Osteoblast (primary cell): ENCODE measurements at regions not wholly inside any gene's neighbourhood (a gene's known extent, or its start where the extent isn't known, plus 50 kb on each side); places are given as distances from the start of the nearest gene placed in this dataset.
A peak's percentile ranks its signal among the peaks of the same experiment; 100 is the strongest.

Experiments
- DNase-seq: peaks from one replicate; pipeline ENCODE4 v3.0.0; 2011; ENCODE audit warnings: low spot score, mixed read lengths; ENCODE audit not compliant: insufficient read length; ENCODE audit errors: missing footprints
- H2AFZ ChIP-seq: 2 replicates; pipeline ENCODE4 v1.6.0; 2011; ENCODE audit warnings: mild to moderate bottlenecking, low read length
- H3K27ac ChIP-seq: 2 replicates; pipeline ENCODE4 v1.5.1; 2011; ENCODE audit warnings: mild to moderate bottlenecking, low read depth, low read length, moderate library complexity
- H3K27me3 ChIP-seq: 2 replicates; pipeline ENCODE4 v1.6.0; 2012; ENCODE audit warnings: mild to moderate bottlenecking, control low read depth, inconsistent platforms, low read length, moderate library complexity; ENCODE audit not compliant: insufficient read depth
- H3K36me3 ChIP-seq: 2 replicates; pipeline ENCODE4 v1.5.1; 2011; ENCODE audit warnings: mild to moderate bottlenecking, low read length, control low read depth, moderate library complexity; ENCODE audit not compliant: insufficient read depth
- H3K4me1 ChIP-seq: 2 replicates; pipeline ENCODE4 v1.5.1; 2011; ENCODE audit warnings: mild to moderate bottlenecking, low read length, control low read depth, moderate library complexity; ENCODE audit not compliant: insufficient read depth
- H3K4me2 ChIP-seq: 2 replicates; pipeline ENCODE4 v1.6.0; 2011; ENCODE audit warnings: mild to moderate bottlenecking, low read length; ENCODE audit not compliant: insufficient read depth
- H3K4me3 ChIP-seq: fragments of 200-600 bp; sonication (generic); 3 replicates; pipeline ENCODE4 v1.5.1; 2012; ENCODE audit warnings: mild to moderate bottlenecking, low read length, inconsistent platforms; ENCODE audit not compliant: insufficient read depth
- H3K79me2 ChIP-seq: 2 replicates; pipeline ENCODE4 v1.6.0; 2012; ENCODE audit warnings: mild to moderate bottlenecking, low read length, control low read depth, inconsistent platforms; ENCODE audit not compliant: insufficient read depth
- H3K9me3 ChIP-seq: 2 replicates; pipeline ENCODE4 v1.5.1; 2011; ENCODE audit warnings: low read depth, low read length, control low read depth
- H4K20me1 ChIP-seq: 2 replicates; pipeline ENCODE4 v1.6.0; 2012; ENCODE audit warnings: mild to moderate bottlenecking, low read length, control low read depth; ENCODE audit not compliant: insufficient read depth
- TF ChIP-seq, protein P1 (sequence below): IDR thresholded peaks from 2 replicates; pipeline ENCODE4 v1.5.1; 2011; ENCODE audit warnings: mild to moderate bottlenecking, low read depth, low read length, moderate library complexity; ENCODE audit errors: extremely low read depth

DNA sequence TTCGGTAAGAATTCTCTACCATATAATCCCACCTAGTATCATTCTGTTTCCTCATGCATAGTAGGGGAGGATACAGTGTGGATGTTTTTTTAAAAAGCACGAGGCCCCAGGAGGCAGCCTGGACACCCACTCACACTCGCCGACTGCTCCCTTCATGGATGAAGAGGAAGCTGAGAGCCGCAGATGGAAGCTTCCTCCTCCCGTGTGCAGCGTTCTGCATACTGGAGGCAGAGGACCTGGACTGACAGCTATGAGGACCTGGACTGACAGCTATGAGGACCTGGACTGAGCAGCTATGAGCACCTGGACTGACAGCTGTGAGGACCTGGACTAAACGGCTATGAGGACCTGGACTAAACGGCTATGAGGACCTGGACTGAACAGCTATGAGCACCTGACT, 234.4 kb downstream of the NDUFA10 start:
- Histone ChIP-seq H3K27ac (no peak overlapping the region), H3K4me3 (no peak overlapping the region), H3K27me3 (no peaks in the 10 kb centered on the region), H4K20me1 (no peaks in the 10 kb centered on the region), H3K4me2 (no peak overlapping the region), H2AFZ (no peak overlapping the region), H3K36me3 (no peaks in the 10 kb centered on the region), H3K4me1 (no peaks in the 10 kb centered on the region), H3K79me2 (no peaks in the 10 kb centered on the region), H3K9me3 (no peaks in the 10 kb centered on the region)
- DNase-seq, result peak; percentile 18
- TF ChIP-seq, protein P1, sequence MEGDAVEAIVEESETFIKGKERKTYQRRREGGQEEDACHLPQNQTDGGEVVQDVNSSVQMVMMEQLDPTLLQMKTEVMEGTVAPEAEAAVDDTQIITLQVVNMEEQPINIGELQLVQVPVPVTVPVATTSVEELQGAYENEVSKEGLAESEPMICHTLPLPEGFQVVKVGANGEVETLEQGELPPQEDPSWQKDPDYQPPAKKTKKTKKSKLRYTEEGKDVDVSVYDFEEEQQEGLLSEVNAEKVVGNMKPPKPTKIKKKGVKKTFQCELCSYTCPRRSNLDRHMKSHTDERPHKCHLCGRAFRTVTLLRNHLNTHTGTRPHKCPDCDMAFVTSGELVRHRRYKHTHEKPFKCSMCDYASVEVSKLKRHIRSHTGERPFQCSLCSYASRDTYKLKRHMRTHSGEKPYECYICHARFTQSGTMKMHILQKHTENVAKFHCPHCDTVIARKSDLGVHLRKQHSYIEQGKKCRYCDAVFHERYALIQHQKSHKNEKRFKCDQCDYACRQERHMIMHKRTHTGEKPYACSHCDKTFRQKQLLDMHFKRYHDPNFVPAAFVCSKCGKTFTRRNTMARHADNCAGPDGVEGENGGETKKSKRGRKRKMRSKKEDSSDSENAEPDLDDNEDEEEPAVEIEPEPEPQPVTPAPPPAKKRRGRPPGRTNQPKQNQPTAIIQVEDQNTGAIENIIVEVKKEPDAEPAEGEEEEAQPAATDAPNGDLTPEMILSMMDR, result no peak

DNA sequence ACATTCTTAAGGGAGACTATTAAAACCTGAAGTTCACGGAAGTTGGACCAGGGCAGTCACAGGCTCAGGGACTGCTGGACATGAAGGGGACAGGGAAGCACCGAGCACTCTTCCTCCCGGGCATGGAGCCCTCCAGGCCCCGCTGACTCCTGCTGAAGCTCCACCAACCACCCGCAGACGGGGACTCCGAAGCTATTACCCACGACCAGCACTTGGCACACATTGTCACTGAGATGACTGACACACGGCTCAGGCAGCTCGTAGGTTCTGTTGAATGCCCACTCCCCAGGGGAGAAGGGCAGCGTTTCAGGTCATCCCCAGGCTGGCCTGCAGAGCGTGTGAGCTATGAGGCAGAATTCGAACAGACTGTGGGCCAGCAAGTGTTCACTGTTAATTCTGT, 234.8 kb downstream of the NDUFA10 start:
- H3K4me3 ChIP-seq, result no peak overlapping the region
- H2AFZ ChIP-seq, result no peak overlapping the region
- peak; percentile 53 for DNase-seq
- H3K9me3 ChIP-seq, result no peaks in the 10 kb centered on the region
- TF ChIP-seq, protein P1, result no peak
- no peaks in the 10 kb centered on the region for H3K4me1 ChIP-seq
- H3K27ac ChIP-seq, result no peak overlapping the region
- no peaks in the 10 kb centered on the region for H3K36me3 ChIP-seq
- H3K4me2 ChIP-seq, result no peak overlapping the region
- no peaks in the 10 kb centered on the region for H3K79me2 ChIP-seq
- H3K27me3 ChIP-seq, result no peaks in the 10 kb centered on the region
- no peaks in the 10 kb centered on the region for H4K20me1 ChIP-seq

DNA sequence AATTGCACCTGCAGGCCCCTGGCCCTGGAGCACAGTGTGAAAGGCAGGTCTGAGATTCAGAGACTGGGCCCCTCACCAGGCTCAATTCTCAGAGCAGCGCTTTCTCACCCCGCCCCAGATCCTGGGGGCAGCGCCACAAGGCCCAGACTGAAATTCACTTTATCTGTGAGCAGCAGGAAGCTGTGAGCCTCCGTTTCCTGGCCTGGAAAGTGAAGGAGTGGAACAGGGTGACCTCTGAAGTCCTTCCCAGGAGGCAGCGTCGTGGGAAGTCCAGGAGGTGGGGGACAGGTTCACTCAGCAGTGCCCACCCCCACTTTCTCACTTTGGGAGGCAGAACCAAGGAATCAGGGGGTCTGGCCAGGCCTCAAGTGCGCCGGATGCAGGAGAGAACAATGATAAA, 235.4 kb downstream of the NDUFA10 start:
- Histone ChIP-seq H3K27ac (no peak overlapping the region), H3K4me2 (no peak overlapping the region), H3K9me3 (no peaks in the 10 kb centered on the region), H3K27me3 (no peaks in the 10 kb centered on the region), H3K4me1 (no peaks in the 10 kb centered on the region), H2AFZ (no peak overlapping the region), H3K36me3 (no peaks in the 10 kb centered on the region), H4K20me1 (no peaks in the 10 kb centered on the region), H3K79me2 (no peaks in the 10 kb centered on the region), H3K4me3 (no peak overlapping the region)
- TF ChIP-seq, protein P1, result no peak
- peak; percentile 17 for DNase-seq

DNA sequence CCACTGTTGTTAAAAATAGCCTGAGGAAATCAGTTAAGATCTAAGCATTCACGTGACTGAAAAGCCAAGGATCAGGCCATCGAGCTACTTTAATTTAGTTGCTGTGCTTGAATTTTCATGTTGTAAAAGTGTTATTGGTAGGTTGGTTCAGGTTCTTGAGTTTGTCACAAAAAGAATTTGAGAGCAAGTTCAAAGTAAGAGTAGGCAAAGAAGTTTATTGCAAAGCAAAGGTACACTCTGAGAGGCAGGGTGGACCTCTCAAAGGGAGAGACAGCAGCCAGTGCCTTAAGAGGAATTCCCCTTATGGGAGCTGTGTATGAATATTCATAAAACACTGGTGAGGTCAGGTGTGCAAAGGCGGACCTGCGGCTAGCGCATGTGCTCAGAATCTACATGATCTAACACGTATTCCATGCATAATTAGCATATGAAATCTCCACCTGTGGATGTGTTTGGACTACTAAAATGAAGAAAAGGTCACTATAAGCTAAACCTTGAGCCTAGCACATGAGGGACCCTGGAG, 236.5 kb downstream of the NDUFA10 start:
- Histone ChIP-seq H3K9me3 (no peaks in the 10 kb centered on the region), H3K27me3 (no peaks in the 10 kb centered on the region), H3K79me2 (no peaks in the 10 kb centered on the region), H2AFZ (no peak overlapping the region), H3K4me3 (no peak overlapping the region), H3K4me2 (no peak overlapping the region), H3K36me3 (no peaks in the 10 kb centered on the region), H3K4me1 (no peaks in the 10 kb centered on the region), H3K27ac (no peak overlapping the region), H4K20me1 (no peaks in the 10 kb centered on the region)
- TF ChIP-seq, protein P1, result no peak
- DNase-seq, result peak; percentile 2
